HEK293 (cell line): ENCODE measurements at regions not wholly inside any gene's neighbourhood (a gene's known extent, or its start where the extent isn't known, plus 50 kb on each side); places are given as distances from the start of the nearest gene placed in this dataset.

Experiments used
- CTCF ChIA-PET: fragments of 350-600 bp; formaldehyde crosslinking; extraction: SDS; loops from one replicate; lab custom pipeline; 2021; ENCODE audit warnings: antibody characterized with exemption; lab: Yijun Ruan, JAX
- POLR2A ChIA-PET: fragments of 300-600 bp; formaldehyde crosslinking; extraction: SDS; loops from one replicate; lab custom pipeline; 2020; ENCODE audit warnings: antibody characterized with exemption, inconsistent platforms; lab: Yijun Ruan, JAX
- H3K27ac ChIP-seq: fragments of 200-500 bp; sonication (Bioruptor generic); 2 replicates; pipeline ENCODE4 v1.5.1; 2014; ENCODE audit warnings: low read depth, low read length, control low read depth, inconsistent platforms; ENCODE audit errors: extremely low read depth
- H3K36me3 ChIP-seq, 2 experiments: fragments of 200-500 bp in 1 of 2; sonication (Bioruptor generic) in 1 of 2; 1 replicate in 1 of 2; 2 replicates in 1 of 2; pipeline ENCODE4 v1.5.1; 2014 to 2017; ENCODE audit warnings: inconsistent platforms in 2 of 2, low read length in 2 of 2; ENCODE audit not compliant: control insufficient read depth in 2 of 2, insufficient read depth in 1 of 2
- H3K4me1 ChIP-seq: fragments of 200-500 bp; sonication (Bioruptor generic); 2 replicates; pipeline ENCODE4 v1.5.1; 2014; ENCODE audit warnings: mild to moderate bottlenecking, low read length, inconsistent platforms; ENCODE audit not compliant: control insufficient read depth, insufficient read depth
- H3K4me3 ChIP-seq: 2 replicates; pipeline ENCODE4 v1.5.1; 2011; ENCODE audit warnings: low read depth, mild to moderate bottlenecking, control low read depth, low read length, moderate library complexity
- H3K9me3 ChIP-seq: fragments of 200-500 bp; sonication (Bioruptor generic); 2 replicates; pipeline ENCODE4 v1.5.1; 2014; ENCODE audit warnings: low read depth, low read length, inconsistent platforms; ENCODE audit not compliant: control insufficient read depth, insufficient read depth
- GLI2 ChIP-seq: fragments of 450-650 bp; formaldehyde crosslinking; IDR thresholded peaks from 2 replicates; pipeline ENCODE4; 2017; ENCODE audit warnings: missing biosample characterization, missing genetic modification characterization, low read depth, borderline replicate concordance
- SETDB1 ChIP-seq: IDR thresholded peaks from one replicate; pipeline ENCODE4 v1.6.1; 2017; ENCODE audit warnings: mild to moderate bottlenecking, low read length, moderate library complexity, mixed read lengths; ENCODE audit not compliant: insufficient read length
- SP7 ChIP-seq: fragments of 450-650 bp; formaldehyde crosslinking; IDR thresholded peaks from 2 replicates; pipeline ENCODE4 v1.5.1; 2016; ENCODE audit warnings: missing biosample characterization, missing genetic modification characterization
- YY2 ChIP-seq: fragments of 450-650 bp; formaldehyde crosslinking; IDR thresholded peaks from 2 replicates; pipeline ENCODE4 v1.5.1; 2016; ENCODE audit warnings: missing biosample characterization, missing genetic modification characterization
- ZNF121 ChIP-seq: fragments of 450-650 bp; formaldehyde crosslinking; IDR thresholded peaks from 2 replicates; pipeline ENCODE4 v1.5.1; 2016; ENCODE audit warnings: missing biosample characterization, missing genetic modification characterization
- ZNF146 ChIP-seq: fragments of 450-650 bp; formaldehyde crosslinking; IDR thresholded peaks from 2 replicates; pipeline ENCODE4 v1.5.1; 2016; ENCODE audit warnings: missing biosample characterization, missing genetic modification characterization
- ZNF292 ChIP-seq: fragments of 450-650 bp; formaldehyde crosslinking; IDR thresholded peaks from 2 replicates; pipeline ENCODE4 v1.5.1; 2016; ENCODE audit warnings: low read depth, missing biosample characterization, missing genetic modification characterization, borderline replicate concordance
- ZNF341 ChIP-seq: fragments of 450-650 bp; formaldehyde crosslinking; IDR thresholded peaks from 2 replicates; pipeline ENCODE4; 2016; ENCODE audit warnings: low read depth, missing biosample characterization, missing genetic modification characterization
- ZNF416 ChIP-seq: fragments of 450-650 bp; formaldehyde crosslinking; IDR thresholded peaks from 2 replicates; pipeline ENCODE4 v1.5.1; 2016; ENCODE audit warnings: missing biosample characterization, missing genetic modification characterization
- ZNF549 ChIP-seq: fragments of 450-650 bp; IDR thresholded peaks from 2 replicates; pipeline ENCODE4 v1.5.1; 2018; ENCODE audit warnings: missing biosample characterization, missing genetic modification characterization, mild to moderate bottlenecking, inconsistent platforms, moderate library complexity
- ZNF585B ChIP-seq: fragments of 450-650 bp; formaldehyde crosslinking; IDR thresholded peaks from 2 replicates; pipeline ENCODE4 v1.5.1; 2016; ENCODE audit warnings: missing biosample characterization, missing genetic modification characterization
- ZXDB ChIP-seq: fragments of 450-650 bp; formaldehyde crosslinking; IDR thresholded peaks from 2 replicates; pipeline ENCODE4 v1.5.1; 2016; ENCODE audit warnings: missing biosample characterization, missing genetic modification characterization
- TF ChIP-seq, protein P1 (sequence below): fragments of 450-650 bp; formaldehyde crosslinking; IDR thresholded peaks from 2 replicates; pipeline ENCODE4 v1.5.1; 2016; ENCODE audit warnings: missing biosample characterization, missing genetic modification characterization
- TF ChIP-seq, protein P2 (sequence below): fragments of 450-650 bp; formaldehyde crosslinking; IDR thresholded peaks from 2 replicates; pipeline ENCODE4 v1.5.1; 2016; ENCODE audit warnings: missing biosample characterization, missing genetic modification characterization
- TF ChIP-seq, protein P3 (sequence below): fragments of 450-650 bp; formaldehyde crosslinking; IDR thresholded peaks from 2 replicates; pipeline ENCODE4 v1.5.1; 2016; ENCODE audit warnings: missing biosample characterization, missing genetic modification characterization
- TF ChIP-seq, protein P4 (sequence below): IDR thresholded peaks from 2 replicates; pipeline ENCODE4 v1.6.1; 2011; ENCODE audit warnings: mild to moderate bottlenecking, low read depth, low read length, borderline replicate concordance

DNA sequence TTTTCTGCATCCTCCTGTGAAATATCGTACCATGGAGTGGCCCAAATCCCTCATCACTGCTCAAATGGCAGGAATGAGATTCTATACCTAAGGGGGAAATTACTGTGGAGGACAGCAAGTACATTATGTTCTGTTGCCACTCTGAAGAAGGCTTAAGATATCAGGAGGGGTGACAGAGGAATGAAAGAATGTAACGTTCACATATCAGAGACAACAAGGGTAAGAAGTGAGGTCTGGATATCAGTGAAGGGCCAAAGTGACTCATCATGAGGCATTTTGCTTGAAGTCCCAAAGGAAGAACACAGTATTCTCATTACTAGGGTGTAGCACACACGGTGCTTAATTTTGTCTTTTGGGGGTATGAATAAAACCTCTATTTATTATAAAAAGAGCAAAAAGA is 71.5 kb upstream of the SLC13A1 start:
- Histone ChIP-seq H3K36me3 (no peaks in the 10 kb centered on the region), H3K4me1 (no peaks in the 10 kb centered on the region), H3K27ac (no peak overlapping the region), H3K9me3 (no peaks in the 10 kb centered on the region), H3K4me3 (no peak overlapping the region)
- POLR2A ChIA-PET, result no interaction called here
- TF ChIP-seq, protein P1, sequence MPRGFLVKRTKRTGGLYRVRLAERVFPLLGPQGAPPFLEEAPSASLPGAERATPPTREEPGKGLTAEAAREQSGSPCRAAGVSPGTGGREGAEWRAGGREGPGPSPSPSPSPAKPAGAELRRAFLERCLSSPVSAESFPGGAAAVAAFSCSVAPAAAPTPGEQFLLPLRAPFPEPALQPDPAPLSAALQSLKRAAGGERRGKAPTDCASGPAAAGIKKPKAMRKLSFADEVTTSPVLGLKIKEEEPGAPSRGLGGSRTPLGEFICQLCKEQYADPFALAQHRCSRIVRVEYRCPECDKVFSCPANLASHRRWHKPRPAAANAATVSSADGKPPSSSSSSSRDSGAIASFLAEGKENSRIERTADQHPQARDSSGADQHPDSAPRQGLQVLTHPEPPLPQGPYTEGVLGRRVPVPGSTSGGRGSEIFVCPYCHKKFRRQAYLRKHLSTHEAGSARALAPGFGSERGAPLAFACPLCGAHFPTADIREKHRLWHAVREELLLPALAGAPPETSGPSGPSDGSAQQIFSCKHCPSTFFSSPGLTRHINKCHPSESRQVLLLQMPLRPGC (tag by site-specific recombination), result no peak
- TF ChIP-seq ZNF292 (tag by site-specific recombination), result no peak
- TF ChIP-seq, protein P2, sequence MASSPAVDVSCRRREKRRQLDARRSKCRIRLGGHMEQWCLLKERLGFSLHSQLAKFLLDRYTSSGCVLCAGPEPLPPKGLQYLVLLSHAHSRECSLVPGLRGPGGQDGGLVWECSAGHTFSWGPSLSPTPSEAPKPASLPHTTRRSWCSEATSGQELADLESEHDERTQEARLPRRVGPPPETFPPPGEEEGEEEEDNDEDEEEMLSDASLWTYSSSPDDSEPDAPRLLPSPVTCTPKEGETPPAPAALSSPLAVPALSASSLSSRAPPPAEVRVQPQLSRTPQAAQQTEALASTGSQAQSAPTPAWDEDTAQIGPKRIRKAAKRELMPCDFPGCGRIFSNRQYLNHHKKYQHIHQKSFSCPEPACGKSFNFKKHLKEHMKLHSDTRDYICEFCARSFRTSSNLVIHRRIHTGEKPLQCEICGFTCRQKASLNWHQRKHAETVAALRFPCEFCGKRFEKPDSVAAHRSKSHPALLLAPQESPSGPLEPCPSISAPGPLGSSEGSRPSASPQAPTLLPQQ (tag by site-specific recombination), result no peak
- TF ChIP-seq YY2, result no peak
- TF ChIP-seq, protein P3, sequence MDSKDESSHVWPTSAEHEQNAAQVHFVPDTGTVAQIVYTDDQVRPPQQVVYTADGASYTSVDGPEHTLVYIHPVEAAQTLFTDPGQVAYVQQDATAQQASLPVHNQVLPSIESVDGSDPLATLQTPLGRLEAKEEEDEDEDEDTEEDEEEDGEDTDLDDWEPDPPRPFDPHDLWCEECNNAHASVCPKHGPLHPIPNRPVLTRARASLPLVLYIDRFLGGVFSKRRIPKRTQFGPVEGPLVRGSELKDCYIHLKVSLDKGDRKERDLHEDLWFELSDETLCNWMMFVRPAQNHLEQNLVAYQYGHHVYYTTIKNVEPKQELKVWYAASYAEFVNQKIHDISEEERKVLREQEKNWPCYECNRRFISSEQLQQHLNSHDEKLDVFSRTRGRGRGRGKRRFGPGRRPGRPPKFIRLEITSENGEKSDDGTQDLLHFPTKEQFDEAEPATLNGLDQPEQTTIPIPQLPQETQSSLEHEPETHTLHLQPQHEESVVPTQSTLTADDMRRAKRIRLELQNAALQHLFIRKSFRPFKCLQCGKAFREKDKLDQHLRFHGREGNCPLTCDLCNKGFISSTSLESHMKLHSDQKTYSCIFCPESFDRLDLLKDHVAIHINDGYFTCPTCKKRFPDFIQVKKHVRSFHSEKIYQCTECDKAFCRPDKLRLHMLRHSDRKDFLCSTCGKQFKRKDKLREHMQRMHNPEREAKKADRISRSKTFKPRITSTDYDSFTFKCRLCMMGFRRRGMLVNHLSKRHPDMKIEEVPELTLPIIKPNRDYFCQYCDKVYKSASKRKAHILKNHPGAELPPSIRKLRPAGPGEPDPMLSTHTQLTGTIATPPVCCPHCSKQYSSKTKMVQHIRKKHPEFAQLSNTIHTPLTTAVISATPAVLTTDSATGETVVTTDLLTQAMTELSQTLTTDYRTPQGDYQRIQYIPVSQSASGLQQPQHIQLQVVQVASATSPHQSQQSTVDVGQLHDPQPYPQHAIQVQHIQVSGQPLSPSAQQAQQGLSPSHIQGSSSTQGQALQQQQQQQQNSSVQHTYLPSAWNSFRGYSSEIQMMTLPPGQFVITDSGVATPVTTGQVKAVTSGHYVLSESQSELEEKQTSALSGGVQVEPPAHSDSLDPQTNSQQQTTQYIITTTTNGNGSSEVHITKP (tag by site-specific recombination), result peak; percentile 29; the same call in 1 of the 2 replicates
- CTCF ChIA-PET, result no interaction called here

DNA sequence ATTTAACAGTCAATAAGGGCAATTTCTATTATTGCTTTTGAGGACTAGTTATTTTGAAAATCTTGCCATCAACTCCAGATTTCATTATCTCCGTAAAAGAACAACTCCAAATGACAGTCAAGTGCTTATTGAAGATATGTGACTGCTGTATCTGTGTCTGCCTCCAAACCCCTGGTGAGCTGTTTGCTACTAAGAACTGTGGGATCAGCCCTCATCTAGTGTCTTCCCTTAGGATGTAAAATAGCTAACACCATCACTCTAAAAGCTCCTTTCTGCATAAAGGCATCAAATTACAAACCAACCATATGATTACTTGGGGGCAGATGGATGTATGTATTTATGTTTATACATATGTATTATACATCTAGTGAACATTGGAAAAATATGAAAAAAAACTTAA is 70.8 kb upstream of the SLC13A1 start:
- POLR2A ChIA-PET, result no interaction called here
- no peak for TF ChIP-seq ZNF121 (tag by site-specific recombination)
- no peak for TF ChIP-seq ZNF585B (tag by site-specific recombination)
- TF ChIP-seq, protein P2 (tag by site-specific recombination), result no peak
- no peak for TF ChIP-seq ZNF549 (tag by site-specific recombination)
- no peak for TF ChIP-seq ZXDB (tag by site-specific recombination)
- TF ChIP-seq, protein P4, sequence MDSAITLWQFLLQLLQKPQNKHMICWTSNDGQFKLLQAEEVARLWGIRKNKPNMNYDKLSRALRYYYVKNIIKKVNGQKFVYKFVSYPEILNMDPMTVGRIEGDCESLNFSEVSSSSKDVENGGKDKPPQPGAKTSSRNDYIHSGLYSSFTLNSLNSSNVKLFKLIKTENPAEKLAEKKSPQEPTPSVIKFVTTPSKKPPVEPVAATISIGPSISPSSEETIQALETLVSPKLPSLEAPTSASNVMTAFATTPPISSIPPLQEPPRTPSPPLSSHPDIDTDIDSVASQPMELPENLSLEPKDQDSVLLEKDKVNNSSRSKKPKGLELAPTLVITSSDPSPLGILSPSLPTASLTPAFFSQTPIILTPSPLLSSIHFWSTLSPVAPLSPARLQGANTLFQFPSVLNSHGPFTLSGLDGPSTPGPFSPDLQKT, result no peak
- no peak for TF ChIP-seq ZNF146 (tag by site-specific recombination)
- no peak for TF ChIP-seq GLI2 (tag by site-specific recombination)
- no peak for TF ChIP-seq SETDB1
- no peak for TF ChIP-seq SP7
- TF ChIP-seq ZNF416 (tag by site-specific recombination), result no peak
- no peak for TF ChIP-seq ZNF341 (tag by site-specific recombination)
- no peaks in the 10 kb centered on the region for H3K36me3 ChIP-seq
- no peaks in the 10 kb centered on the region for H3K9me3 ChIP-seq
- no peaks in the 10 kb centered on the region for H3K4me1 ChIP-seq
- no peak overlapping the region for H3K27ac ChIP-seq
- CTCF ChIA-PET, result interaction anchor here (0.8 kb wide), 1 partner anchor 19 kb away, joined by 5 read pairs; no protein-coding TSS in a partner anchor
- no peak overlapping the region for H3K4me3 ChIP-seq
